ENCODE measurements at regions not wholly inside any gene's neighbourhood (a gene's known extent, or its start where the extent isn't known, plus 50 kb on each side); places are given as distances from the start of the nearest gene placed in this dataset.
"Not testable (repeated sequence)": the region's sequence is repeated elsewhere in the genome, so short reads cannot be mapped to it uniquely, and the experiment has no call there.

- DNase-seq, result peak in 1 of 7 donors; percentile 21
- no peak overlapping the region for H3K27ac ChIP-seq
- WGBS, 4 donors, result 87 to 93% (median 88%) methylated on average over 8 to 11 of the region's 11 CpGs
- H3K27me3 ChIP-seq, result no peaks in the 10 kb centered on the region
- no peak for TF ChIP-seq POLR2A (IDR thresholded peaks at IDR 0.05)
- no peak for TF ChIP-seq CTCF (IDR thresholded peaks at IDR 0.05)
- no peaks in the 10 kb centered on the region for H3K9me3 ChIP-seq (replicated peaks in 1 of 3)
- intact Hi-C loops (cut with DNase I), result no loop called here
- no peaks in the 10 kb centered on the region for H3K36me3 ChIP-seq (replicated peaks in 1 of 2)
- H3K4me3 ChIP-seq, result no peak overlapping the region
- H3K4me1 ChIP-seq (replicated peaks in 1 of 2), result no peaks in the 10 kb centered on the region
Observed at GRCh38 chr6:167748046-167748445, 78.7 kb upstream of the AFDN start.

- TF ChIP-seq CTCF (IDR thresholded peaks at IDR 0.05) (no peak), POLR2A (IDR thresholded peaks at IDR 0.05) (no peak)
- Histone ChIP-seq H3K36me3 (replicated peaks in 1 of 2) (no peaks in the 10 kb centered on the region), H3K4me1 (replicated peaks in 1 of 2) (no peaks in the 10 kb centered on the region), H3K27ac (no peak overlapping the region), H3K4me3 (no peak overlapping the region), H3K9me3 (replicated peaks in 1 of 3) (no peaks in the 10 kb centered on the region), H3K27me3 (no peaks in the 10 kb centered on the region)
- DNase-seq, result peak in 2 of 7 donors; percentile 17 to 46
- WGBS, 4 donors, result 69 to 92% (median 75%) methylated on average over 13 to 26 of the region's 26 CpGs
- intact Hi-C loops (cut with DNase I), result no loop called here
Observed at GRCh38 chr6:167748458-167749379, 78.0 kb upstream of the AFDN start.

- H3K27ac ChIP-seq, result no peak overlapping the region
- WGBS, 4 donors, result 49 to 61% (median 51%) methylated on average over 4 of the region's 4 CpGs
- intact Hi-C loops (cut with DNase I), result no loop called here
- no peaks in the 10 kb centered on the region for H3K9me3 ChIP-seq (replicated peaks in 1 of 3)
- no peaks in the 10 kb centered on the region for H3K36me3 ChIP-seq (replicated peaks in 1 of 2)
- TF ChIP-seq CTCF (IDR thresholded peaks at IDR 0.05), result no peak
- TF ChIP-seq POLR2A (IDR thresholded peaks at IDR 0.05), result no peak
- H3K4me1 ChIP-seq (replicated peaks in 1 of 2), result no peaks in the 10 kb centered on the region
- DNase-seq, result peak in 6 of 7 donors; percentile 50 to 75 (median 64)
- no peaks in the 10 kb centered on the region for H3K27me3 ChIP-seq
- no peak overlapping the region for H3K4me3 ChIP-seq
Observed at GRCh38 chr6:167750956-167751358, 75.8 kb upstream of the AFDN start.

- Histone ChIP-seq H3K9me3 (replicated peaks in 1 of 3) (no peaks in the 10 kb centered on the region), H3K27me3 (no peaks in the 10 kb centered on the region), H3K27ac (no peak overlapping the region), H3K36me3 (replicated peaks in 1 of 2) (no peaks in the 10 kb centered on the region), H3K4me1 (replicated peaks in 1 of 2) (no peaks in the 10 kb centered on the region), H3K4me3 (no peak overlapping the region)
- intact Hi-C loops (cut with DNase I), result no loop called here
- WGBS, 4 donors, result 71 to 85% (median 78%) methylated on average over 7 of the region's 7 CpGs
- no peak for TF ChIP-seq CTCF (IDR thresholded peaks at IDR 0.05)
- DNase-seq, result no peak
Observed at GRCh38 chr6:167751579-167752115, 75.1 kb upstream of the AFDN start.

- H3K27me3 ChIP-seq; H3K9me3 ChIP-seq (replicated peaks in 1 of 3); H3K36me3 ChIP-seq (replicated peaks in 1 of 2); H3K27ac ChIP-seq; DNase-seq; intact Hi-C loops (cut with DNase I); H3K4me1 ChIP-seq (replicated peaks in 1 of 2); H3K4me3 ChIP-seq: not testable (repeated sequence)
- WGBS, 4 donors, result 51 to 100% (median 63%) methylated on average over 2 of the region's 2 CpGs
Observed at GRCh38 chr6:167753281-167753680, 73.4 kb upstream of the AFDN start.

Data from adrenal gland (tissue), 9 donors.